ENCODE measurements at regions not wholly inside any gene's neighbourhood (a gene's known extent, or its start where the extent isn't known, plus 50 kb on each side); places are given as distances from the start of the nearest gene placed in this dataset.
"Not testable (repeated sequence)": the region's sequence is repeated elsewhere in the genome, so short reads cannot be mapped to it uniquely, and the experiment has no call there.

GRCh38 chr2:91522877-91523276 lies 2831.4 kb downstream of the RPIA start:
- not testable (repeated sequence) for DNase-seq
- WGBS, 2 donors = 74 to 88% methylated on average over 2 to 5 of the region's 5 CpGs

GRCh38 chr2:91523751-91524150 lies 2832.3 kb downstream of the RPIA start:
- H3K36me3 ChIP-seq; intact Hi-C loops (cut with DNase I); H3K9me3 ChIP-seq; H3K4me1 ChIP-seq; DNase-seq; H3K4me3 ChIP-seq; ATAC-seq; H3K27me3 ChIP-seq; H3K27ac ChIP-seq: not testable (repeated sequence)
- WGBS, 2 donors = 73 to 84% methylated on average over 3 of the region's 3 CpGs

More at GRCh38 chr2:91522877-91523276, 2831.4 kb downstream of the RPIA start:
- H3K36me3 ChIP-seq; ATAC-seq; H3K4me1 ChIP-seq; H3K4me3 ChIP-seq; intact Hi-C loops (cut with DNase I); H3K9me3 ChIP-seq; H3K27ac ChIP-seq; H3K27me3 ChIP-seq: not testable (repeated sequence)

GRCh38 chr2:91525587-91525986 lies 2834.1 kb downstream of the RPIA start:
- intact Hi-C loops (cut with DNase I); H3K27ac ChIP-seq; H3K9me3 ChIP-seq; H3K4me3 ChIP-seq; DNase-seq; H3K27me3 ChIP-seq; H3K36me3 ChIP-seq; ATAC-seq; H3K4me1 ChIP-seq: not testable (repeated sequence)
- WGBS, 2 donors = 92% methylated on average over 1 of the region's 2 CpGs; no CpG with 5 or more reads in 1 of the 2 donors

GRCh38 chr2:91526083-91526482 lies 2834.6 kb downstream of the RPIA start:
- H3K27ac ChIP-seq; H3K9me3 ChIP-seq; intact Hi-C loops (cut with DNase I); H3K27me3 ChIP-seq; H3K36me3 ChIP-seq; H3K4me1 ChIP-seq; H3K4me3 ChIP-seq; ATAC-seq; DNase-seq: not testable (repeated sequence)
- 73 to 84% methylated on average over 1 to 2 of the region's 5 CpGs for WGBS, 2 donors

- H3K9me3 ChIP-seq; H3K4me3 ChIP-seq; H3K4me1 ChIP-seq; DNase-seq; H3K27me3 ChIP-seq; intact Hi-C loops (cut with DNase I); H3K27ac ChIP-seq; ATAC-seq; H3K36me3 ChIP-seq: not testable (repeated sequence)
- WGBS, 2 donors = 89 to 91% methylated on average over 2 of the region's 2 CpGs
Observed at GRCh38 chr2:91527056-91527455, 2835.6 kb downstream of the RPIA start.

- ATAC-seq; H3K27ac ChIP-seq; H3K4me3 ChIP-seq; H3K4me1 ChIP-seq; intact Hi-C loops (cut with DNase I); H3K36me3 ChIP-seq; H3K9me3 ChIP-seq; H3K27me3 ChIP-seq: not testable (repeated sequence)
- peak in 1 of 2 donors; percentile 18 for DNase-seq
- 92 to 95% methylated on average over 7 of the region's 7 CpGs for WGBS, 2 donors
Observed at GRCh38 chr2:91527491-91528031, 2836.1 kb downstream of the RPIA start.

GRCh38 chr2:91528361-91528760 lies 2836.9 kb downstream of the RPIA start:
- H3K36me3 ChIP-seq; H3K27ac ChIP-seq; intact Hi-C loops (cut with DNase I); DNase-seq; H3K27me3 ChIP-seq; H3K4me1 ChIP-seq; H3K9me3 ChIP-seq; ATAC-seq; H3K4me3 ChIP-seq: not testable (repeated sequence)
- WGBS, 2 donors = 86 to 96% methylated on average over 2 of the region's 2 CpGs

- H3K9me3 ChIP-seq; H3K27me3 ChIP-seq; DNase-seq; ATAC-seq; intact Hi-C loops (cut with DNase I); H3K4me3 ChIP-seq; H3K4me1 ChIP-seq; H3K36me3 ChIP-seq; H3K27ac ChIP-seq: not testable (repeated sequence)
- 48 to 56% methylated on average over 5 of the region's 7 CpGs for WGBS, 2 donors
Observed at GRCh38 chr2:91536109-91536508, 2844.6 kb downstream of the RPIA start.

- H3K4me1 ChIP-seq; ATAC-seq; DNase-seq; H3K36me3 ChIP-seq; H3K9me3 ChIP-seq; H3K4me3 ChIP-seq; H3K27me3 ChIP-seq; H3K27ac ChIP-seq; intact Hi-C loops (cut with DNase I): not testable (repeated sequence)
- WGBS, 2 donors = 77 to 79% methylated on average over 12 to 15 of the region's 17 CpGs
Observed at GRCh38 chr2:91536549-91537263, 2845.2 kb downstream of the RPIA start.

GRCh38 chr2:91549316-91549715 lies 2857.8 kb downstream of the RPIA start:
- 79% methylated on average over 6 of the region's 6 CpGs for WGBS, 2 donors
- intact Hi-C loops (cut with DNase I) = not testable (repeated sequence)

GRCh38 chr2:91558234-91558633 lies 2866.8 kb downstream of the RPIA start:
- H3K9me3 ChIP-seq; DNase-seq; H3K27ac ChIP-seq; intact Hi-C loops (cut with DNase I); H3K27me3 ChIP-seq; ATAC-seq; H3K4me3 ChIP-seq; H3K36me3 ChIP-seq; H3K4me1 ChIP-seq: not testable (repeated sequence)

More at GRCh38 chr2:91549316-91549715, 2857.8 kb downstream of the RPIA start:
- not testable (repeated sequence) for H3K27me3 ChIP-seq, H3K36me3 ChIP-seq, H3K4me3 ChIP-seq, H3K27ac ChIP-seq, H3K9me3 ChIP-seq, H3K4me1 ChIP-seq, ATAC-seq
- peak in 1 of 2 donors; percentile 2 for DNase-seq

- intact Hi-C loops (cut with DNase I); ATAC-seq; H3K36me3 ChIP-seq; DNase-seq; H3K9me3 ChIP-seq; H3K27ac ChIP-seq; H3K4me3 ChIP-seq; H3K4me1 ChIP-seq; H3K27me3 ChIP-seq: not testable (repeated sequence)
- WGBS, 2 donors = no CpG with 5 or more reads among the region's 1 CpG
Observed at GRCh38 chr2:91559269-91559668, 2867.8 kb downstream of the RPIA start.

Measured in heart right ventricle (tissue), 16 donors.